Transverse colon (tissue), 4 donors: ENCODE measurements at regions not wholly inside any gene's neighbourhood (a gene's known extent, or its start where the extent isn't known, plus 50 kb on each side); places are given as distances from the start of the nearest gene placed in this dataset.

ENCODE experiments used
- DNase-seq: peaks from one replicate; pipeline ENCODE4 v3.0.0-alpha.2; 2019
- H3K27ac ChIP-seq, 4 donors: fragments of 200-600 bp; sonication (generic); 2 replicates each; pipeline ENCODE4 v1.5.1; 2016 to 2018; ENCODE audit warnings: inconsistent platforms in 4 of 4
- H3K27me3 ChIP-seq: fragments of 200-600 bp; sonication (generic); 2 replicates; pipeline ENCODE4 v1.5.1; 2017; ENCODE audit warnings: inconsistent platforms
- H3K36me3 ChIP-seq, 4 donors: fragments of 200-600 bp; sonication (generic); 2 replicates each; pipeline ENCODE4 v1.5.1; 2017 to 2019; ENCODE audit warnings: inconsistent platforms in 4 of 4
- H3K4me1 ChIP-seq, 4 donors: fragments of 200-600 bp; sonication (generic); 2 replicates each; pipeline ENCODE4 v1.5.1; 2017 to 2020; ENCODE audit warnings: inconsistent platforms in 4 of 4
- H3K4me3 ChIP-seq, 4 donors: fragments of 200-600 bp; sonication (generic); 1 replicate in 1 of 4; 2 replicates in 3 of 4; pipeline versions ENCODE4 v1.5.1 to v1.6.1; 2017 to 2019; ENCODE audit warnings: inconsistent platforms in 4 of 4
- H3K9me3 ChIP-seq, 2 donors: fragments of 200-600 bp; sonication (generic); 2 replicates each; pipeline ENCODE4 v1.5.1; 2017 to 2019; ENCODE audit warnings: inconsistent platforms in 2 of 2
- EP300 ChIP-seq: sonication (generic); formaldehyde crosslinking; IDR thresholded peaks from one replicate; pipeline ENCODE4 v1.6.1; 2017; ENCODE audit warnings: antibody characterized with exemption, low read depth
- POLR2A ChIP-seq: fragments of 450-650 bp; IDR thresholded peaks from one replicate; pipeline ENCODE4 v1.6.1; 2016; ENCODE audit warnings: antibody characterized with exemption, mild to moderate bottlenecking, moderate library complexity
- POLR2AphosphoS5 ChIP-seq, 3 donors: sonication (generic); formaldehyde crosslinking; IDR thresholded peaks; one replicate each; pipeline ENCODE4 v1.6.1; 2016; ENCODE audit warnings: antibody characterized with exemption in 3 of 3
- WGBS, 2 donors: methylation state at CpG; one replicate each; pipeline ENCODE4 v1.1.5; 2018; ENCODE audit warnings: low coverage in 1 of 2; 5-methylcytosine and 5-hydroxymethylcytosine counted together
- in situ Hi-C, 4 donors: fragments of 200-750 bp; cut with MboI; loops; one replicate each; pipeline versions ENCODE4 v1.15.0 to v1.15.1; 2017; ENCODE audit warnings: low sequenced_read_pairs in 3 of 4, low pct_ligation_motif_present in 1 of 4, low pct_unique_long_range_greater_than_20kb in 1 of 4
- intact Hi-C: fragments of 100-400 bp; cut with DNase I; formaldehyde crosslinking; loops from one replicate; pipeline ENCODE4 v1.15.1; 2023; ENCODE audit warnings: low total_unique reads
- TF ChIP-seq, protein P1 (sequence below), 5 experiments: fragments of 200-600 bp in 3 of 5; fragments of 450-650 bp in 2 of 5; sonication (generic) in 3 of 5; IDR thresholded peaks; 1 replicate in 2 of 5; 2 replicates in 3 of 5; pipeline ENCODE4 v1.5.1; 2016 to 2017; ENCODE audit warnings: antibody characterized with exemption in 5 of 5, inconsistent platforms in 3 of 5, mild to moderate bottlenecking in 2 of 5, moderate library complexity in 1 of 5

GRCh38 chr11:22957786-22958185 is 97.5 kb upstream of the CCDC179 start:
- WGBS, 2 donors = 40% methylated on average over 1 of the region's 1 CpG; no CpG with 5 or more reads in 1 of the 2 donors
- Histone ChIP-seq H3K36me3 (no peaks in the 10 kb centered on the region), H3K27me3 (no peaks in the 10 kb centered on the region), H3K4me1 (no peaks in the 10 kb centered on the region), H3K4me3 (no peak overlapping the region), H3K27ac (no peak overlapping the region), H3K9me3 (no peaks in the 10 kb centered on the region)
- TF ChIP-seq POLR2A (no peak), EP300 (no peak), POLR2AphosphoS5 (IDR thresholded peaks at IDR 0.05) (no peak)
- TF ChIP-seq, protein P1, sequence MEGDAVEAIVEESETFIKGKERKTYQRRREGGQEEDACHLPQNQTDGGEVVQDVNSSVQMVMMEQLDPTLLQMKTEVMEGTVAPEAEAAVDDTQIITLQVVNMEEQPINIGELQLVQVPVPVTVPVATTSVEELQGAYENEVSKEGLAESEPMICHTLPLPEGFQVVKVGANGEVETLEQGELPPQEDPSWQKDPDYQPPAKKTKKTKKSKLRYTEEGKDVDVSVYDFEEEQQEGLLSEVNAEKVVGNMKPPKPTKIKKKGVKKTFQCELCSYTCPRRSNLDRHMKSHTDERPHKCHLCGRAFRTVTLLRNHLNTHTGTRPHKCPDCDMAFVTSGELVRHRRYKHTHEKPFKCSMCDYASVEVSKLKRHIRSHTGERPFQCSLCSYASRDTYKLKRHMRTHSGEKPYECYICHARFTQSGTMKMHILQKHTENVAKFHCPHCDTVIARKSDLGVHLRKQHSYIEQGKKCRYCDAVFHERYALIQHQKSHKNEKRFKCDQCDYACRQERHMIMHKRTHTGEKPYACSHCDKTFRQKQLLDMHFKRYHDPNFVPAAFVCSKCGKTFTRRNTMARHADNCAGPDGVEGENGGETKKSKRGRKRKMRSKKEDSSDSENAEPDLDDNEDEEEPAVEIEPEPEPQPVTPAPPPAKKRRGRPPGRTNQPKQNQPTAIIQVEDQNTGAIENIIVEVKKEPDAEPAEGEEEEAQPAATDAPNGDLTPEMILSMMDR (IDR thresholded peaks at IDR 0.05) = no peak
- in situ Hi-C loops (no loop called here), intact Hi-C loops (no loop called here)
- DNase-seq = no peak

- intact Hi-C loops = no loop called here
Measured at GRCh38 chr11:22974251-22974650, 114.0 kb upstream of the CCDC179 start.

GRCh38 chr11:22976146-22976545 is 115.9 kb upstream of the CCDC179 start:
- Histone ChIP-seq H3K36me3 (no peaks in the 10 kb centered on the region), H3K9me3 (peaks cover 0 to 3% of the 10 kb centered on the region in 2 donors), H3K4me3 (no peak overlapping the region), H3K4me1 (no peaks in the 10 kb centered on the region), H3K27ac (no peak overlapping the region), H3K27me3 (no peaks in the 10 kb centered on the region)
- TF ChIP-seq, protein P1 (IDR thresholded peaks at IDR 0.05) = no peak
- TF ChIP-seq POLR2A = no peak
- no peak for TF ChIP-seq POLR2AphosphoS5 (IDR thresholded peaks at IDR 0.05)
- no peak for TF ChIP-seq EP300
- in situ Hi-C loops (no loop called here), intact Hi-C loops (no loop called here)
- WGBS, 2 donors = 72 to 100% methylated on average over 1 to 3 of the region's 3 CpGs
- DNase-seq = no peak

More at GRCh38 chr11:22974251-22974650, 114.0 kb upstream of the CCDC179 start:
- TF ChIP-seq, protein P1 (IDR thresholded peaks at IDR 0.05) = no peak
- TF ChIP-seq POLR2A (no peak), POLR2AphosphoS5 (IDR thresholded peaks at IDR 0.05) (no peak), EP300 (no peak)
- H3K9me3 ChIP-seq = peaks cover 0 to 4% of the 10 kb centered on the region in 2 donors
- in situ Hi-C loops = no loop called here
- no peak overlapping the region for H3K4me3 ChIP-seq
- H3K4me1 ChIP-seq = no peaks in the 10 kb centered on the region
- no peaks in the 10 kb centered on the region for H3K36me3 ChIP-seq
- no peak overlapping the region for H3K27ac ChIP-seq
- no peak for DNase-seq
- WGBS, 2 donors = 97% methylated on average over 3 of the region's 3 CpGs; no CpG with 5 or more reads in 1 of the 2 donors
- no peaks in the 10 kb centered on the region for H3K27me3 ChIP-seq

DNA sequence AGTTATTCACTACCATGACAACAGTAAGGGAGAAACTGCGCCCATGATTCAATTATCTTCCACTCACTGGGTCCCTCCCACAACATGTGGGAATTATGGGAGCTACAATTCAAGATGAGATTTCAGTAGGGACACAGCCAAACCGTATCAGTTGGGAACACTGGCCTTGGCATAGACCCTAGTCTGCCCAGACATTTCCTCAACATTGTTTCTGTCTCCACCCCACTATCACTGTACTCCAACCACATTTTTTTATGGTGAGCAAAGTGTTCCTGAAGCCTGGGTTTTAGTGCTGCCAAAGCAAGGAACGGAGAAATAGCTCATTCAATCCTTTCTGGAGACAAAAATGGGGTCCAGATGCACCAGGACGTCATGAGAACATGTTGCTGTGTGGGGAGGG is 122.6 kb upstream of the CCDC179 start:
- Histone ChIP-seq H3K27me3 (no peaks in the 10 kb centered on the region), H3K27ac (no peak overlapping the region), H3K4me3 (no peak overlapping the region), H3K9me3 (peaks cover 0 to 3% of the 10 kb centered on the region in 2 donors), H3K36me3 (no peaks in the 10 kb centered on the region), H3K4me1 (peaks cover 0 to 3% (median 0%) of the 10 kb centered on the region in 4 donors)
- intact Hi-C loops = no loop called here
- WGBS, 2 donors = 57 to 69% methylated on average over 3 to 4 of the region's 4 CpGs
- no peak for DNase-seq
- no peak for TF ChIP-seq EP300
- TF ChIP-seq POLR2A = no peak
- TF ChIP-seq, protein P1 (IDR thresholded peaks at IDR 0.05) = no peak
- no peak for TF ChIP-seq POLR2AphosphoS5 (IDR thresholded peaks at IDR 0.05)
- in situ Hi-C loops = no loop called here
